Mammary epithelial cell (primary cell): ENCODE measurements at regions not wholly inside any gene's neighbourhood (a gene's known extent, or its start where the extent isn't known, plus 50 kb on each side); places are given as distances from the start of the nearest gene placed in this dataset.

ENCODE experiments used
- CTCF ChIP-seq, 2 donors: IDR thresholded peaks in 1 of 2; conservative IDR thresholded peaks in 1 of 2; 2 replicates each; pipeline ENCODE4 v1.5.1; 2011 to 2012; ENCODE audit warnings: inconsistent platforms in 2 of 2, low read length in 2 of 2, mild to moderate bottlenecking in 2 of 2, control low read depth in 1 of 2, low read depth in 1 of 2; ENCODE audit not compliant: insufficient read depth in 1 of 2; ENCODE audit errors: extremely low read depth in 1 of 2
- EZH2 ChIP-seq: IDR thresholded peaks from 2 replicates; pipeline ENCODE4 v1.6.1; 2012; ENCODE audit warnings: low read length, inconsistent platforms, borderline replicate concordance

DNA sequence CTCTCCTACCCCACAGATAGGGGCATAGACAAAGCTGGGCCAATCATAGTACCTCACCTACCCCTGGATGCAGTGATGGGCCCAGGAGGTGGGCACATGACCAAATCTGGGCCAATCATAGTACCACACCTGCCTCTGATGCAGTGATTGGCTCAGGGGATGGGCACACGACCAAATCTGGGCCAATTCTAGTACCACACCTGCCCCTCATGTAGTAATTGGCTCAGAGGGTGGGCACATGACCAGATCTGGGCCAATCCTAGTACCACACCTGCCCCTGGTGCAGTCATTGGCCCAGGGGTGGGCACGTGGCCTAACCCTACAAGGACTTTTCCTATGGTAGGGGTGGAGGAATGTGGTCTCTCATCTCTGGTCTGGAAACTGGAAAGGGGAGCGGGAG lies 56.9 kb upstream of the MEF2A start:
- no peak for TF ChIP-seq CTCF (conservative IDR thresholded peaks at IDR 0.05 in 1 of 2, IDR thresholded peaks at IDR 0.05 in 1 of 2; ENCODE audit: extremely low read depth in 1 of 2, insufficient read depth in 1 of 2, low read depth in 1 of 2, low read length in 2 of 2)
- no peak for TF ChIP-seq EZH2
